ENCODE measurements at regions not wholly inside any gene's neighbourhood (a gene's known extent, or its start where the extent isn't known, plus 50 kb on each side); places are given as distances from the start of the nearest gene placed in this dataset.

- ATAC-seq (no peak), DNase-seq (no peak)
- intact Hi-C loops (cut with micrococcal nuclease), result no loop called here
These were observed 301.4 kb upstream of the TNP1 start for GRCh38 chr2:217160978-217161973.

GRCh38 chr2:217160103-217160743 lies 300.4 kb upstream of the TNP1 start:
- ATAC-seq (no peak), DNase-seq (no peak)
- intact Hi-C loops (cut with micrococcal nuclease), result no loop called here

- intact Hi-C loops (cut with micrococcal nuclease), result no loop called here
- ATAC-seq (no peak), DNase-seq (no peak)
These were observed 299.1 kb upstream of the TNP1 start for GRCh38 chr2:217158928-217159327.

GRCh38 chr2:217157581-217157980 lies 297.7 kb upstream of the TNP1 start:
- ATAC-seq (no peak), DNase-seq (no peak)
- intact Hi-C loops (cut with micrococcal nuclease), result no loop called here

GRCh38 chr2:217156801-217157200 lies 296.9 kb upstream of the TNP1 start:
- intact Hi-C loops (cut with micrococcal nuclease), result no loop called here
- DNase-seq, result no peak
- no peak for ATAC-seq

GRCh38 chr2:217154923-217155322 lies 295.1 kb upstream of the TNP1 start:
- intact Hi-C loops (cut with micrococcal nuclease), result no loop called here
- ATAC-seq (no peak), DNase-seq (no peak)

GRCh38 chr2:217153510-217153909 lies 293.6 kb upstream of the TNP1 start:
- intact Hi-C loops (cut with micrococcal nuclease), result no loop called here
- no peak for DNase-seq
- ATAC-seq, result no peak

- ATAC-seq (no peak), DNase-seq (no peak)
- intact Hi-C loops (cut with micrococcal nuclease), result no loop called here
These were observed 293.0 kb upstream of the TNP1 start for GRCh38 chr2:217152831-217153230.

GRCh38 chr2:217151509-217152206 lies 291.8 kb upstream of the TNP1 start:
- DNase-seq (peak; percentile 29), ATAC-seq (peak; percentile 91)
- intact Hi-C loops (cut with micrococcal nuclease), result no loop called here

- ATAC-seq (peak; percentile 29), DNase-seq (no peak)
- intact Hi-C loops (cut with micrococcal nuclease), result no loop called here
These were observed 290.4 kb upstream of the TNP1 start for GRCh38 chr2:217150236-217150635.

- no peak for DNase-seq
- intact Hi-C loops (cut with micrococcal nuclease), result no loop called here
- no peak for ATAC-seq
These were observed 289.3 kb upstream of the TNP1 start for GRCh38 chr2:217149087-217149660.

GRCh38 chr2:217147818-217148217 lies 288.0 kb upstream of the TNP1 start:
- DNase-seq, result no peak
- intact Hi-C loops (cut with micrococcal nuclease), result no loop called here
- ATAC-seq, result no peak

GRCh38 chr2:217146956-217147355 lies 287.1 kb upstream of the TNP1 start:
- ATAC-seq, result no peak
- no peak for DNase-seq
- intact Hi-C loops (cut with micrococcal nuclease), result no loop called here

- ATAC-seq (no peak), DNase-seq (no peak)
- intact Hi-C loops (cut with micrococcal nuclease), result no loop called here
These were observed 282.9 kb upstream of the TNP1 start for GRCh38 chr2:217142649-217143266.

GRCh38 chr2:217138284-217138683 lies 278.4 kb upstream of the TNP1 start:
- intact Hi-C loops (cut with micrococcal nuclease), result no loop called here
- ATAC-seq (no peak), DNase-seq (no peak)

- DNase-seq (no peak), ATAC-seq (no peak)
- intact Hi-C loops (cut with micrococcal nuclease), result no loop called here
These were observed 267.9 kb upstream of the TNP1 start for GRCh38 chr2:217127744-217128143.

GRCh38 chr2:217125014-217125413 lies 265.1 kb upstream of the TNP1 start:
- intact Hi-C loops (cut with micrococcal nuclease), result no loop called here
- no peak for DNase-seq
- peak; percentile 91 for ATAC-seq

GRCh38 chr2:217124050-217124449 lies 264.2 kb upstream of the TNP1 start:
- DNase-seq, result no peak
- intact Hi-C loops (cut with micrococcal nuclease), result no loop called here
- no peak for ATAC-seq

GRCh38 chr2:217121565-217121964 lies 261.7 kb upstream of the TNP1 start:
- ATAC-seq (no peak), DNase-seq (no peak)
- intact Hi-C loops (cut with micrococcal nuclease), result no loop called here

All from left ventricle myocardium superior (tissue), 1 donor.